ENCODE measurements at regions not wholly inside any gene's neighbourhood (a gene's known extent, or its start where the extent isn't known, plus 50 kb on each side); places are given as distances from the start of the nearest gene placed in this dataset.

DNA sequence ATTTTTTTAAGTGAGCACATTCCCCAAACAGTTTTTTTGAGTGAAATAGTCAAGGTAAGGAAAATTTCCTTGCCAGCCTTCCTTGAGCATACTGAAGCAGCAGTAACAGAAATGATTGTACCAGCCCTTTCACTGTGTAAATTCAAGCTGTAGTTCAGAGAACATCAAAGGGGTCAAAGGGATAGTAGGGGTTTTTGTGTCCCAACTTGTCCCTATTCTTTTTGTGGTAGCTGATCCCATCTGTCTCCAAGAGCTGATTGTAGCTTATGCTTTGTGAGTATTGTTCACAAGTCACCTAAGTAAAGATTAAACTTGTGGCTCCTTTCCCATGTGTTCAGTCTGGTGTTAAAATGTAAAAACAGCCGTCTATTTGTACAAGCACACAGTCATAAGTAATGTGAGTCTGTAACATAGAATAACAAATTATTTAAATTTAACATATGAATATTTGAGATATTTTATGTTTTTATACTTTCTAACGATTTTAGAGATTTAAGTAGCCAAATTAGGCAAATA, 185.0 kb downstream of the CENPW start:
- DNase-seq (ENCODE audit: insufficient read length, low spot score), result no peak
- no peak for FAIRE-seq
- TF ChIP-seq, protein P1, sequence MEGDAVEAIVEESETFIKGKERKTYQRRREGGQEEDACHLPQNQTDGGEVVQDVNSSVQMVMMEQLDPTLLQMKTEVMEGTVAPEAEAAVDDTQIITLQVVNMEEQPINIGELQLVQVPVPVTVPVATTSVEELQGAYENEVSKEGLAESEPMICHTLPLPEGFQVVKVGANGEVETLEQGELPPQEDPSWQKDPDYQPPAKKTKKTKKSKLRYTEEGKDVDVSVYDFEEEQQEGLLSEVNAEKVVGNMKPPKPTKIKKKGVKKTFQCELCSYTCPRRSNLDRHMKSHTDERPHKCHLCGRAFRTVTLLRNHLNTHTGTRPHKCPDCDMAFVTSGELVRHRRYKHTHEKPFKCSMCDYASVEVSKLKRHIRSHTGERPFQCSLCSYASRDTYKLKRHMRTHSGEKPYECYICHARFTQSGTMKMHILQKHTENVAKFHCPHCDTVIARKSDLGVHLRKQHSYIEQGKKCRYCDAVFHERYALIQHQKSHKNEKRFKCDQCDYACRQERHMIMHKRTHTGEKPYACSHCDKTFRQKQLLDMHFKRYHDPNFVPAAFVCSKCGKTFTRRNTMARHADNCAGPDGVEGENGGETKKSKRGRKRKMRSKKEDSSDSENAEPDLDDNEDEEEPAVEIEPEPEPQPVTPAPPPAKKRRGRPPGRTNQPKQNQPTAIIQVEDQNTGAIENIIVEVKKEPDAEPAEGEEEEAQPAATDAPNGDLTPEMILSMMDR (IDR thresholded peaks at IDR 0.05; ENCODE audit: insufficient read depth, missing control alignments), result no peak

GRCh38 chr6:126526547-126526946, 186.6 kb downstream of the CENPW start:
- FAIRE-seq, result no peak

GRCh38 chr6:126526996-126527606, 187.2 kb downstream of the CENPW start:
- TF ChIP-seq, protein P1 (IDR thresholded peaks at IDR 0.05; ENCODE audit: insufficient read depth, missing control alignments), result no peak
- no peak for FAIRE-seq

More at GRCh38 chr6:126526547-126526946, 186.6 kb downstream of the CENPW start:
- DNase-seq (ENCODE audit: insufficient read length, low spot score), result no peak
- TF ChIP-seq, protein P1 (IDR thresholded peaks at IDR 0.05; ENCODE audit: insufficient read depth, missing control alignments), result no peak

DNA sequence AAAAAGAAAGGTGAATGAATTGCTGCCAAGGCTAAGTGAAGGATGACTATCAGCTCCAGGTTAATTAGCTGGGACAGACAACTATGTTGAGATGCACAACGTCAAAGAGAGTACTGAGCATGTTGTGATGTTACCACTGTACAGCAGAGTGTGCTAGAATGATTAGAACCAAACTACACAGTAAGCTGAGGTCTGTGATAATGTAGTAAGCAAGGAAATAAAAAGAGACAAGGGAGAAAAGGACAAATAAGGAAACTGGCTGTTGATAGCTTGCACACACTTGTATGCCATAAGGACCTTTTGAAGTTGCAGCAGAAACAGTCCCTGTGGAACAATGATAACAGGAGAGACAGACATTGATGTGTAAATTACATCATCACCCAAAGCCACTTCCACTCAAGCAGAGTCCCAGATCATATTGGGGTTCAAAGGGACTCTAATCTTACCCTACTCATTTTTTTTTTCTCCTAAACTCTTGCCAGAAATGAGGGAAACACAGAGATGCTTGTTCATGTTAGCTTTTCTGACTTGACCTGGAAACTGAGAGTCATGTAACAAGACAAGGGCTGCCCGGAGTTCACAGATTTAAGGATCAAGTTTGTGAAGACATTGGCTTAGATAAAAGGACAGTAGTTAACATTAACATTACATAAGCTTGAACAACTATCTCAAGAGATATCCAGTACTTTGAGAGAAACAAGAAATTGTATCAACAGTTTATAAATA, 189.9 kb downstream of the CENPW start:
- no peak for DNase-seq (ENCODE audit: insufficient read length, low spot score)
- FAIRE-seq, result no peak
- TF ChIP-seq, protein P1 (IDR thresholded peaks at IDR 0.05; ENCODE audit: insufficient read depth, missing control alignments), result no peak

More at GRCh38 chr6:126526996-126527606, 187.2 kb downstream of the CENPW start:
- DNase-seq (ENCODE audit: insufficient read length, low spot score), result no peak

GRCh38 chr6:126530775-126531174, 190.9 kb downstream of the CENPW start:
- TF ChIP-seq, protein P1 (IDR thresholded peaks at IDR 0.05; ENCODE audit: insufficient read depth, missing control alignments), result no peak
- no peak for DNase-seq (ENCODE audit: insufficient read length, low spot score)
- FAIRE-seq, result no peak

- TF ChIP-seq, protein P1 (IDR thresholded peaks at IDR 0.05; ENCODE audit: insufficient read depth, missing control alignments), result no peak
- no peak for DNase-seq (ENCODE audit: insufficient read length, low spot score)
- FAIRE-seq, result no peak
Measured at GRCh38 chr6:126531286-126531685, 191.4 kb downstream of the CENPW start.

DNA sequence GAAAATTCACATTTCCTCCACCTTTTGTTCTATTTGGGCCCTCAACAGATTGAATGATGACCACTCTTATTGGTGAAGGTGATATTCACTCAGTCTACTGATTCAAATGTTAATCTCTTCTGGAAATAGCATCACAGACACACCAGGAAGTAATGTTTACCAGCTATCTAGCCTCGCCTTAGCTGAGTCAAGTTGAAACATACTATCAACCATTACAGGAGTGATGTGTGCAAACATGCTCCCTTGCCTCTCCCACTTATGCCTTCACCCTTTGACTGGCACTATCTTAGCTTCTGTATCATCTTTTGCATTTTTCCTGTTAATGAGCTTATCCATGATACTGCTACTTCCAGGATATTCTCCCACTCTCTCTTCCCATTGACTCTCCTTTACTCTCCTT, 191.9 kb downstream of the CENPW start:
- FAIRE-seq (no peak), DNase-seq (ENCODE audit: insufficient read length, low spot score) (no peak)
- TF ChIP-seq, protein P1 (IDR thresholded peaks at IDR 0.05; ENCODE audit: insufficient read depth, missing control alignments), result no peak

All from D721Med (cell line).